Smooth muscle cell of the brain vasculature (primary cell): ENCODE measurements at regions not wholly inside any gene's neighbourhood (a gene's known extent, or its start where the extent isn't known, plus 50 kb on each side); places are given as distances from the start of the nearest gene placed in this dataset.

ENCODE experiments used
- DNase-seq: peaks from one replicate; pipeline ENCODE4 v3.0.0-alpha.2; 2012; ENCODE audit warnings: low read depth, low spot score

DNA sequence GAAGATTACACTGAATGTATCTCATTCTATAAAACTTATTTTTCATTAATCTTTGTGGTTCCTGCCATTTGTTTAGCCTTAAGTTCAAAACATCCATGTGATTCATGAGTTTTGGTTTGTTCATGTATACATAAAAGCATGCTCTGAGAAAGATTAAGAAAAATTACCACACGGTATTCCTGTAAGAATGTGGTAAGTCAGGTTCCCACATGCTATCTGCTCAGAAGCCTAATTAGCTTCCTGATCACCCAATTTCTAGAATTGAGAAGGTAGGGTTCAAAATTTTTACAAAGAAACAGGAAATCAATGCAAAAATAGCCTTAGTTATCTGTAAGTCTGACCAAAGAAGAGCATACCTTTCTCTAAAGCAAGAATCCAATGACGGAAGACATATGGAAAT lies 241.6 kb upstream of the VRK2 start:
- no peak for DNase-seq

GRCh38 chr2:57806449-57806968 lies 240.1 kb upstream of the VRK2 start:
- DNase-seq: no peak

GRCh38 chr2:57809230-57809629 lies 237.4 kb upstream of the VRK2 start:
- no peak for DNase-seq

DNA sequence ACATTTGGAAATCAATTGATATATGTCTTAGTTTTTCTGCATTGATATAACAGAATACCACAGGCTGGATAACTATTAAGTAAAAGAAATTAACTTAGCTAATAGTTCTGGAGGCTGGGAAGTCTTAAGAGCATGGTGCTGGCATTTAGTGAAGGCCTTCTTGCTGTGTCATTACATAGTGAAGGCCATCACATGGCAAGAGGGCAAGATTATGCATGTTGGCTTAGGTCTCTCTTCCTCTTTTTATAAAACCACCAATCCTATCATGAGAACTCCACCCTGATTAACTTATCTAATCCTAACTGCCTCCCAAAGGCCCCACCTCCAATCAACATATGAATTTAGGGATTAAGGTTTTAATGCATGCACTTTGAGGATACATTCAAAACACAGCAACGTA lies 225.5 kb upstream of the VRK2 start:
- DNase-seq: no peak

- no peak for DNase-seq
These were observed 218.4 kb upstream of the VRK2 start for GRCh38 chr2:57828221-57828620.

GRCh38 chr2:57834666-57835065 lies 211.9 kb upstream of the VRK2 start:
- DNase-seq: no peak

GRCh38 chr2:57842531-57842930 lies 204.1 kb upstream of the VRK2 start:
- DNase-seq: no peak

- DNase-seq: no peak
These were observed 203.4 kb upstream of the VRK2 start for GRCh38 chr2:57843158-57843557.

DNA sequence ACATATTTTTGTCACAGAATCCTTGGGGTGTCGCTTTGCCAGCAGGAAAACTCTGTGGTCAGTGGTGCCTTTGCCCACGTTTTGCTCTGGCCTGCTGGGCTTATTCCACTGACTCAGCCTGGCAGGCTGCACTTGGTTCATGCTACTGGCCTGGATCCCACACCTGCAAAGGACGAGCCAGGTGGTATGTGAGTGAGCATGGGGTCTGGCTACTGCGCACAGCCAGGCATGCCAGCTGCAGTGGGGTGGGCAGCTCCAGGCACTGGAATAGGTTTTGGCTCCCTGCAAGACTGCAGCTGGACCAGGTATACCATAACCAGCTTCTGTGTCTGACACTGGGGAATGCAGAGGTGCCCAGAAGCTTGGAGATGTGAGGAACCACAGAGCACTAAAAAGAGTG lies 197.9 kb upstream of the VRK2 start:
- DNase-seq: no peak

- no peak for DNase-seq
These were observed 196.8 kb upstream of the VRK2 start for GRCh38 chr2:57849843-57850242.

DNA sequence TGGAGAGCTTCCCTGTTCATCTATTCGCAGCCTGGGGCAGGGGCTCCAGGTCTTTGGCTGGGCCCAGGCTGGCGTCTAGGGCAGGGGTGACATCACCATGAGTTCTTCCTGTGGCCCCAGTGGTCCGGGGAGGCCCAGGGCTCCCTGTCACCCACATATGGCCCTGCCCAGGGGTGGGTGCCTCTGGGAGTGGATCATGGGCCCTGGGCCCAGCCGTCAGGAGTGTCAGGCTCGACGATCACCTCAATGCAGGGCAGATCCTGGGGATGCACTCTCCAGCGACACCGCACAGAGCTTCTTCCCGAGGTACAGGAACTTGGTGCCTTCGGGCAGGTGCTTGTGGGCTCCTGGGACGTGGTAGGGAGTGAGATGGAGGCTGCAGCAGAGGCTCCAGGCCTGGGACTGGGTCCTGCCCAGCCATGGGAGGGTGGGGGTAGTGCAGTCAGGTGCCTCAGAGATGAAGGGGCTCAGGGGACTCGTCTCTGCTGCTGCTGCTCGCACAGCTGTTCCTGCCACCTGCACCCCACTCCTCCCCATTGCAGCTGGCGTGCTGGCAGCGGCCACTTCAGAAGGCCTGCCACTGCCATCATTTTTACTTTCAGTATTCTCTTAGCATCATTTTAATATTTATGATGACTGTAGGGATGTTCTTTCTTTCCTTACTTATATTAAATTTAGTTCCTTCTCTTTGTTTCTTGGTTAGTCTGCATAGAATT lies 196.0 kb upstream of the VRK2 start:
- no peak for DNase-seq

- no peak for DNase-seq
These were observed 191.4 kb upstream of the VRK2 start for GRCh38 chr2:57855212-57855611.

GRCh38 chr2:57859755-57860154 lies 186.9 kb upstream of the VRK2 start:
- no peak for DNase-seq

GRCh38 chr2:57862153-57862552 lies 184.5 kb upstream of the VRK2 start:
- no peak for DNase-seq

DNA sequence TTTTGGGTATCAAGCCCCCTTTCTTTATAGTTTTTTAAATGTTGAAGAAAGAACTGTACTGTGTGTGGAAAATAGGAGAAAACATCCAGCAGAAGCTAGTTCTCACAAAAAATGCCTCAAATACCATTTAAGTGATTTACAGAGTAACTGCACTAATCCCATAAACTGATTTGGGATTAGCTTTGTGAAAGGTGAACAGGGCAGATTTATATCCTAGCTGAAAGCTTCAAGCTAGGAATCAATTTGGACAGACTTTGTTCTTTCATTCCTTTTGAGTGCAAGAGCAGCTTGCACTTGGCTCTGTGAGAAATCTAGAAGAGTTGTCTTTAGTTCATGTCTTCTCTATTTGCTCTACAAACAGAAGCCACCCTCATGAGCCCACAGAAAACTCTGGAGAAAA lies 183.9 kb upstream of the VRK2 start:
- no peak for DNase-seq

- no peak for DNase-seq
These were observed 181.7 kb upstream of the VRK2 start for GRCh38 chr2:57864926-57865325.

DNA sequence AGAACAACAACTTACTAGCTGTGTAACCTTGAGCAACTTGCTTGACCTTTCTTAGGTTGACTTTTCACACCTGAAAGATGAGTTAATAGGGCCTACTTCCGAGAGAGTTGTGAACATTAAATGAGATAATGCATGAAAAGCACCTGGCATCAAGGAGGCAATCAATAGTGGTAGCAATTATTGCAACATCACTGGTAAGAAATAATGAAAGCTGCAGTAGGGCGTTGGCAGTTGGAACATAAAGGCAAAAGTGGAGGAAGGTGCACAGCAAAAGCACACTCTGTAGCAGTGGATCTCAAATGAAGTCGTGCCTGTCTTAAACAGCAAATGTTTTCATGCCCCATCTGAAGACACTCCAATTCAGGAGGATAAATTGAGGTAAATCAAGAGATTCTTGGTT lies 178.9 kb upstream of the VRK2 start:
- no peak for DNase-seq

- no peak for DNase-seq
These were observed 177.9 kb upstream of the VRK2 start for GRCh38 chr2:57868619-57869139.

DNA sequence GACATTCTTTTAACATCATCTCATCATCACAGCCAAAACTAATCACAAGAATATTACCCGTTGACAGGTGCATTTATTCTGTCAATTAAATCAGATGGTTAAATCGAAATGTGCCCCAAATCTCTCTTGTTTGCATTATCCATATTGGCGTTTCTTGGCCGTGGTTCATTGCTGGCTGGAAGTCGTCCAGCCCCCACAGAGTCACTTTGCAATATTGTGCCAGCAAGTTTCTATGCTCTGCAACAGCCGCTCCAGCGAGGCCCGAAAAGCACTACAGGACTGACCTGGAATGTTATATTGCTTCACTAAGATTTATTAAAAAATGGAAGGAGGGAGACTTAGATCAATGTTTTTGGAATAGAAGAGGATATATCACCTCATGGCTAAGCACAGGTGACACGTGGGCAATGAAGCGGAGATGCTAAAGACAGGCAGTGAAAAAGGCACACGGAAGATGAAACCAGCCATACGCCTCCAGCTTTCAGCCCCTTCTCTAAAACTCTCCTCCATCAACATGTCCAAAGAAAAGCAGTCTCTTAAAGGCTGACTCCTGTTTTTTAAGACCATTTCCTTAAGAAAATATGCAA lies 176.8 kb upstream of the VRK2 start:
- no peak for DNase-seq

GRCh38 chr2:57876313-57876712 lies 170.3 kb upstream of the VRK2 start:
- no peak for DNase-seq

DNA sequence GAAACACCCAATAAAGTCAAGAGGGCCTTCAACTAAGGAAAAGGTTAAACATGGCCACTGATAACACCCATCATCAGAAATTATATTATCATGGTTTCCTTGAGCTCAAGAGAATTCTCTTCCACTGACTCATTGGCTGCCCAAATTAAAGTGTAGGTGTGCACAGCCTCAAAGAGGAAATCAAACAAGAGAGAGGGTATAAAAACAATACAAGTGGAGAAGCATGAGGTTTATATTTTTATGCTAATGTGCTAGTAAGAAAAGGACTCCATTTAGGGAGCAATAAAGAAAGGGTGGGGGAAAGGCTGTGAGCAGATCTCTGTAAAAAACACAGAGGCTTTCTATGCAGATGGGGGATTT lies 168.8 kb upstream of the VRK2 start:
- no peak for DNase-seq

GRCh38 chr2:57878171-57878865 lies 168.3 kb upstream of the VRK2 start:
- DNase-seq: no peak

- DNase-seq: no peak
These were observed 167.8 kb upstream of the VRK2 start for GRCh38 chr2:57878866-57879210.
